LHCN-M2 (cell line): ENCODE measurements at regions not wholly inside any gene's neighbourhood (a gene's known extent, or its start where the extent isn't known, plus 50 kb on each side); places are given as distances from the start of the nearest gene placed in this dataset.

ENCODE experiments used
- DNase-seq: peaks from one replicate; pipeline ENCODE4 v3.0.0-alpha.2; 2012; ENCODE audit warnings: low read depth

GRCh38 chr10:117078168-117078837 is 59.8 kb downstream of the VAX1 start:
- DNase-seq, result no peak

GRCh38 chr10:117075064-117075463 is 63.0 kb downstream of the VAX1 start:
- DNase-seq, result peak; percentile 12

GRCh38 chr10:117074621-117075020 is 63.4 kb downstream of the VAX1 start:
- peak; percentile 3 for DNase-seq

GRCh38 chr10:117071286-117072050 is 66.5 kb upstream of the SHTN1 start:
- DNase-seq, result no peak
